ENCODE measurements at regions not wholly inside any gene's neighbourhood (a gene's known extent, or its start where the extent isn't known, plus 50 kb on each side); places are given as distances from the start of the nearest gene placed in this dataset.
"Not testable (repeated sequence)": the region's sequence is repeated elsewhere in the genome, so short reads cannot be mapped to it uniquely, and the experiment has no call there.

DNA sequence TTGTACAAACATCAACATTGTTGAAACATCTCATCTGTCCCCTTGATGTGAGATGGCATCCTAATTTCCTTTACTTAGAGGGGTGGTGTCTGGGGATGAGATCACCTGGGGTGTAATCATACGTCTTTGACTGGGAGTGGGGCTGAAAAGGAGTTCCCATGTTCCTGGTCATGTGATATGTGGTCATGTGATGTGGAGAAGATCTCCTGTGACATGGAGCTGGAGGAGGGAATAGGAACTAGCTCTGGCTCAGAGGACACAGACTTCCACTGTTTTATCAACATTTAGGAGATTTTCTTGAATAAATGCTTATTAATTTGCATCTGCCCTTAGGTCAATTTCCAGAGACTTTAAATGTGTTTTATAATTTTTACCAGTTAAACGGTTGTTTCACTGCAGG lies 868.6 kb upstream of the TPTE start:
- ATAC-seq (ENCODE audit: low read depth); H3K4me1 Mint-ChIP-seq; intact Hi-C loops (cut with micrococcal nuclease); H3K4me3 Mint-ChIP-seq; DNase-seq; H3K27me3 Mint-ChIP-seq; POLR2A ChIA-PET; H3K27ac Mint-ChIP-seq; H3K36me3 Mint-ChIP-seq (ENCODE audit: low read depth); CTCF ChIA-PET: not testable (repeated sequence)
- peaks cover 20% of the 10 kb centered on the region for H3K9me3 Mint-ChIP-seq

DNA sequence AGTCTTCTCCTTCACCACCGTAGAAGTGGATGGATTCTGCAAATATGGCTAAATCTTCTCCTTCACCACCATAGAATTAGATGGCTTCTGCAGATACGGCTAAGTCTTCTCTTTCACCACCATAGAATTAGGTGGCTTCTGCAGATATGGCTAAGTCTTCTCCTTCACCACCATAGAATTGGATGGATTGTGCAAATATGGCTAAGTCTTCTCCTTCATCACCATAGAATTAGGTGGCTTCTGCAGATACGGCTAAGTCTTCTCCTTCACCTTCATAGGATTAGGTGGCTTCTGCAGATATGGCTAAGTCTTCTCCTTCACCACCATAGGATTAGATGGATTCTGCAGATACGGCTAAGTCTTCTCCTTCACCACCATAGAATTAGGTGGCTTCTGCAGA lies 866.2 kb upstream of the TPTE start:
- H3K27ac Mint-ChIP-seq, result not testable (repeated sequence)

DNA sequence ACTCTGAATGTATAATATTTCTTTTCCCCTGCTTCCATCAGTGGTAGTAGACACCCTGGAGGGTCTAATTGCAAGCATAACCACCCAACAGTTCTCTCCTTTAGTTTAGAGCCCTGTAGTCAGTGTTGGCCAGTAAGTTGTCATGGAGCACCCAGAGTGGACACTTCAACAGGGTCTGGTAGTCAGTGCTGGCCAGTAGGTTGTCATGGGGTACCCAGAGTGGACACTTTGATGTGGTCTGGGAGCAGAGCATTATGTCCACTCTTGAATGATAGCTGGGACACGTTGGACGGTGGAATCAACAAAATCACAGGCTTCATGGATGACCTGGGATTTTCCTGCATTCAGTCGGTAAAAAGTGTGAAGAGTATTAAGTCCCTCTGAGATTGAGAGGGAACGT lies 864.9 kb upstream of the TPTE start:
- H3K36me3 Mint-ChIP-seq (ENCODE audit: low read depth); H3K4me1 Mint-ChIP-seq; H3K27ac Mint-ChIP-seq; CTCF ChIA-PET; H3K27me3 Mint-ChIP-seq; H3K4me3 Mint-ChIP-seq; H3K9me3 Mint-ChIP-seq; intact Hi-C loops (cut with micrococcal nuclease); ATAC-seq (ENCODE audit: low read depth); POLR2A ChIA-PET; DNase-seq: not testable (repeated sequence)

More for the DNA sequence above, 866.2 kb upstream of the TPTE start:
- CTCF ChIA-PET; H3K36me3 Mint-ChIP-seq (ENCODE audit: low read depth); ATAC-seq (ENCODE audit: low read depth); H3K4me1 Mint-ChIP-seq; H3K4me3 Mint-ChIP-seq; DNase-seq; H3K27me3 Mint-ChIP-seq; POLR2A ChIA-PET; intact Hi-C loops (cut with micrococcal nuclease): not testable (repeated sequence)
- peaks cover 11% of the 10 kb centered on the region for H3K9me3 Mint-ChIP-seq

DNA sequence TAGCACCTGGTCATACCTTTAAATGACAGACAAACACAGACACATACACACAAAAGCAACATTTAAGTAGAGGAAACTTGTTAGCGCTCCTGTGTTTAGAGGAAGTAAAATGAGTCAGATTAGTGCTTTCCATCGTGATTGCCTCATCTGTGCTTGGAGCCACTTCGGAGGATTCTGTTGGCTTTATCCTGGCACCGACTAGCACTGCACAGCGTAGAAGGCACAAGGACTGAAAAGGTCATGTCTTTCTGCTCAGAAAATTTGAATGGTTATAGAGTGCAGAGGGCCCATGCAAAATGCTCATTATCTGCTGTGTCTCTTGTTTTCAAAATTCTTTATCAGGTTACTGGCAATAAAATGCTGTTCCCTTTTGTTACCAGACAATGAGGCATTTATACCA lies 863.6 kb upstream of the TPTE start:
- intact Hi-C loops (cut with micrococcal nuclease); H3K4me3 Mint-ChIP-seq; ATAC-seq (ENCODE audit: low read depth); H3K9me3 Mint-ChIP-seq; CTCF ChIA-PET; H3K27ac Mint-ChIP-seq; H3K27me3 Mint-ChIP-seq; H3K36me3 Mint-ChIP-seq (ENCODE audit: low read depth); H3K4me1 Mint-ChIP-seq; DNase-seq; POLR2A ChIA-PET: not testable (repeated sequence)

DNA sequence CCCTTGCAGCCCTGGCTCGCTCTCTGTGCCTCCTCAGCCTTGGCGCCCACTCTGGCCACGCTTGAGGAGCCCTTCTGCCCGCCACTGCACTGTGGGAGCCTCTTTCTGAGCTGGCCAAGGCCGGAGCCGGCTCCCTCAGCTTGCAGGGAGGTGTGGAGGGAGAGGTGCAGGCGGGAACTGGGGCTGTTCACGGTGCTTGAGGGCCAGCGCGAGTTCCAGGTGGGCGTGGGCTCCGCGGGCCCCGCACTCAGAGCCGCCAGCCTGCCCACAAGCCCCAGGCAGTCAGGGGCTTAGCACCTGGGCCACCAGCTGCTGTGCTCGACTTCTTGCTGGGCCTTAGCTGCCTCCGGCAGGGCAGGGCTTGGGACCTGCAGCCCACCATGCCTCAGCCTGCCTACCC lies 861.5 kb upstream of the TPTE start:
- H3K27me3 Mint-ChIP-seq; H3K4me1 Mint-ChIP-seq; CTCF ChIA-PET; POLR2A ChIA-PET; H3K9me3 Mint-ChIP-seq; DNase-seq; H3K36me3 Mint-ChIP-seq (ENCODE audit: low read depth); H3K4me3 Mint-ChIP-seq; H3K27ac Mint-ChIP-seq; ATAC-seq (ENCODE audit: low read depth); intact Hi-C loops (cut with micrococcal nuclease): not testable (repeated sequence)

DNA sequence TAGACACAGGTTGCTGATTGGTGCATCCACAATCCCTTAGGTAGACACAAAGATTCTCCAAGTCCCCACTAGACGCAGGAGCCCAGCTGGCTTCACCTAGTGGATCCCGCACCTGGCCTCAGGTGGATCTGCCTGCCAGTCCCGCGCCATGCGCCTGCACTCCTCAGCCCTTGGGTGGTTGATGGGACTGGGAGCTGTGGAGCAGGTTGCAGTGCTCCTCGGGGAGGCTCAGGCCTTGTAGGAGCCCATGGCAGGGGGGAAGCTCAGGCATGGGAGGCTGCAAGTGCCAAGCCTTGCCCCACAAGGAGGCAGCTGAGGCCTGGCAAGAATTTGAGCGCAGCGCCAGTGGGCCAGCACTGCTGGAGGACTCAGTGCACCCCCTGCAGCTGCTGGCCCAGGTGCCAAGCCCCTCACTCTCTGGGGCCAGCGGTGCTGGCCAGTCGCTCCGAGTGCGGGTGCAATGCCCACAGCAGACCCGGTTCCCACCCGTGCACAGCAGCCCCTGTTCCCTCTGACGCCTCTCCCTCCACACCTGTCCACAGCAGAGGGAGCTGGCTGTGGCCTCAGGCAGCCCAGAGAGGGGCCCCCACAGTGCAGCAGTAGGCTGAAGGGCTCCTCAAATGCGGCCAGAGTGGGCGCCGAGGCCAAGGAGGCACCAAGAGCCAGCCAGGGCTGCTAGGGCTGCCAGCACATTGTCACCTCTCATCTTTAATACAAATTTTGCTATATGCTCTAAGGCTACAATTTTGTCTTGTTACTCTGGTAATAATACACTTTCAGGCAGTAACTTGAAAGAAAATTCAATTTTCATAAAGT lies 857.3 kb upstream of the TPTE start:
- H3K9me3 Mint-ChIP-seq; CTCF ChIA-PET; H3K27me3 Mint-ChIP-seq; H3K36me3 Mint-ChIP-seq (ENCODE audit: low read depth); ATAC-seq (ENCODE audit: low read depth); H3K4me3 Mint-ChIP-seq; H3K4me1 Mint-ChIP-seq; POLR2A ChIA-PET; intact Hi-C loops (cut with micrococcal nuclease); H3K27ac Mint-ChIP-seq; DNase-seq: not testable (repeated sequence)

DNA sequence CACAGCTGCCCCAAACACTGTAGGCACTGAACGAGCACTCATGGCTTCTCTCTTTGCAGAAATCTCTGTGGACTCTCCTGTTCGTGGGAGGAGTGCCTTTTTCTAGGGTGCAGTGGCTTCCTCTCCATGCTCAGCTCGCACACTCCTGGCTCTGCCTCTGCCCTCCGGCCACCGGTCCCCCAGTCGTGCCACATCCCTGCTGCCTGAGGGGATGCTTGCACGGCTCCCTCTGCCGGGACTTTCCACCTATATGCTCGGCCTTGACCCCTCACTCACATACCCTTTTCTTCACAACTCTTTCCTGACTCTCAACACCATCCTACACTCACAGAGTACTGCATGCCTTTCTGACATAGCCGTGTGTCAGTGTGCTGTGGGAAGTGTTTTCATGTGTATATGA lies 845.6 kb upstream of the TPTE start:
- CTCF ChIA-PET; H3K27ac Mint-ChIP-seq; H3K4me3 Mint-ChIP-seq; H3K27me3 Mint-ChIP-seq; DNase-seq; POLR2A ChIA-PET; intact Hi-C loops (cut with micrococcal nuclease); H3K36me3 Mint-ChIP-seq (ENCODE audit: low read depth); ATAC-seq (ENCODE audit: low read depth); H3K9me3 Mint-ChIP-seq; H3K4me1 Mint-ChIP-seq: not testable (repeated sequence)

DNA sequence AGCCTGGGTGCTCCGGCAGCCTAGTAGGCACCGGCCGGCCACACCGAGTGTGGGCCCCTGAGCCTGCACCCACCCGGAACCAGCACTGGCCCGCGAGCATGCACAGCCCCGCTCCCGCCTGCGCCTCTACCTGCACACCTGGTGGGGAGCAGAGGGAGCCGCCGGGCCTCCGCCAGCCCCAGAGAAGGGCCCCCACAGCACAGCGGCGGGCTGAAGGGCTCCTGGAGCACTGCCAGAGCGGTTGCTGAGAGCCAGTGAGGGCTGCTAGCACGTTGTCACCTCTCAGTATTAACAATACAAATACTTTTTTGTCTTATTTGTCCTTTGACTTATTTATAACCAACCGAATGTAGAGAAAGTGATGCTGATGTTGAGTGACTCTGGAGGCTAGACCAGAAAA lies 842.4 kb upstream of the TPTE start:
- CTCF ChIA-PET; intact Hi-C loops (cut with micrococcal nuclease); ATAC-seq (ENCODE audit: low read depth); H3K4me3 Mint-ChIP-seq; POLR2A ChIA-PET; DNase-seq; H3K36me3 Mint-ChIP-seq (ENCODE audit: low read depth); H3K27me3 Mint-ChIP-seq; H3K9me3 Mint-ChIP-seq; H3K27ac Mint-ChIP-seq; H3K4me1 Mint-ChIP-seq: not testable (repeated sequence)

DNA sequence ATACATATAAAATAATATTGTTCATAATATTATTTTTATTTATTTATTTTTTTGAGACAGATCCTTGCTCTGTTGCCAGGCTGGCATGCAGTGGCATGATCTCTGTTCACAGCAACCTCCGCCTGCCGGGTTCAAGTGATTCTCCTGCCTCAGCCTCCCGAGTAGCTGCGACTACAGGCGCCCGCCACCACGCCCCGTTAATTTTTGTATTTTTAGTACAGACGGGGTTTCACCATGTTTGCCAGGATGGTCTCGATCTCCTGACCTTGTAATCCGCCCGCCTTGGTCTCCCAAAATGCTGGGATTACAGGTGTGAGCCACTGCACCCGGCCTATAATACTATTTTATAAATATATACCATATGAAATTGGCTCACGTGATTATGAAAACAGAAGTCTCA lies 832.4 kb upstream of the TPTE start:
- H3K27ac Mint-ChIP-seq; ATAC-seq (ENCODE audit: low read depth); H3K4me3 Mint-ChIP-seq; DNase-seq; CTCF ChIA-PET; H3K27me3 Mint-ChIP-seq; intact Hi-C loops (cut with micrococcal nuclease); H3K4me1 Mint-ChIP-seq; H3K9me3 Mint-ChIP-seq; POLR2A ChIA-PET; H3K36me3 Mint-ChIP-seq (ENCODE audit: low read depth): not testable (repeated sequence)

DNA sequence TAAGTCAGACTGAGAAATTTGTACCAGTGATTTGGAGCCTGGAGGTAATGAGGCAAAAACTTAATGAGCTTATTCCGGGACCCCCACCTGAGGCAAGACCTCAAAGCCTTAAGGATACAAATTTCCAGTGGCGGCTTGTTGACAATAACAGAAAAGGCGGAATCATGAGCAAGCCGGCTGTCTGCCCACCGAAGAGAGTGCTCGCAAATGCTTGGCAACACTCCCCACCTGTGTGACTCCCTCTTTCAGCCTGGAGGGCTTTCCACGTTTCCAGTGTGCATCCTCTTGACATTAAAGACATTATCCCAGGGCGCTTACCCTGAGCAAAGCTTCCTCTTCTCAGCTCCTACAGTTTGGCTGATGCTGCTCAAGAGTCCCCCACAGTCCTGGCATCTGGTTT lies 830.4 kb upstream of the TPTE start:
- ATAC-seq (ENCODE audit: low read depth); H3K9me3 Mint-ChIP-seq; H3K4me1 Mint-ChIP-seq; intact Hi-C loops (cut with micrococcal nuclease); POLR2A ChIA-PET; H3K27ac Mint-ChIP-seq; CTCF ChIA-PET; H3K4me3 Mint-ChIP-seq; H3K36me3 Mint-ChIP-seq (ENCODE audit: low read depth); DNase-seq; H3K27me3 Mint-ChIP-seq: not testable (repeated sequence)

DNA sequence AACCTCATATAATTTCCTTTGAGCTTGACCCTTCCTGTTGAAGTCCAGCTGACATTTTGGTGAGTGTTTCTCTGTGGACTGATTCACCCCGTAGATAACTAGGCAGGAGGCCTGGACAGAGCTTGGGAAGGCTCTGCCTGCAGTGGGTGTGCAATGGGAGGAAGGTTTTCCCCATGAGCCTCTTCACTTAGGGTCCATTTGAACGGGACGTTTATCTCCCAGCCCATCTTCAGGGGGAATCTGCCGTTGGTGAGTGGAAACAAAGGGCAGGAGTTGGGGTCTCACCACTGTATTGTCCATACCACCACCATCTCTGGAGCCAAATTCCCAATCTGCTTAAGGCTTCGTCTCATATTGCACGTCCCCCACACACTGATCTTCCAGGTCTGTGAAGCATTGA lies 825.6 kb upstream of the TPTE start:
- H3K27me3 Mint-ChIP-seq; H3K27ac Mint-ChIP-seq; intact Hi-C loops (cut with micrococcal nuclease); H3K36me3 Mint-ChIP-seq (ENCODE audit: low read depth); H3K4me1 Mint-ChIP-seq; H3K9me3 Mint-ChIP-seq; POLR2A ChIA-PET; CTCF ChIA-PET; H3K4me3 Mint-ChIP-seq; ATAC-seq (ENCODE audit: low read depth); DNase-seq: not testable (repeated sequence)

DNA sequence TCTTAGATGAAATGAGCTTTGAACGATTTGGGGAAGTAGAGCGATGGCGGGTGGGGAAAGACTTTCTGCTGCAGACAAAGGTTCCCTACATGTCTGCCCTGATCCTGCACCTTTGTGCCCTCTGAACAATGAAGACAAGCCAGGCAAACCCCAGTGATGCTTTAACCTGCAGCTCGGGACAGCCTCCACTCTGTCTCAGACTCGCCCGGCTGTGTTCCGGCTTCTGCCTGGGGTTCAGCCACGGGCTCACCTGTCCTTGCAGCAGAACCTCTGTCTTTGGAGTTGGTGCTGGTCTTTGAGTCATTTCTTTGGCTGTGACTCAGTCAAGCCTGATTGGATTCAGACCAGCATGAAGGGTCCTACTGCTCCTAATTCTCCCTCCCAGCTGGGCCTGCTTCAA lies 823.6 kb upstream of the TPTE start:
- H3K9me3 Mint-ChIP-seq; H3K27ac Mint-ChIP-seq; intact Hi-C loops (cut with micrococcal nuclease); H3K4me3 Mint-ChIP-seq; H3K4me1 Mint-ChIP-seq; POLR2A ChIA-PET; ATAC-seq (ENCODE audit: low read depth); DNase-seq; H3K36me3 Mint-ChIP-seq (ENCODE audit: low read depth); H3K27me3 Mint-ChIP-seq; CTCF ChIA-PET: not testable (repeated sequence)

DNA sequence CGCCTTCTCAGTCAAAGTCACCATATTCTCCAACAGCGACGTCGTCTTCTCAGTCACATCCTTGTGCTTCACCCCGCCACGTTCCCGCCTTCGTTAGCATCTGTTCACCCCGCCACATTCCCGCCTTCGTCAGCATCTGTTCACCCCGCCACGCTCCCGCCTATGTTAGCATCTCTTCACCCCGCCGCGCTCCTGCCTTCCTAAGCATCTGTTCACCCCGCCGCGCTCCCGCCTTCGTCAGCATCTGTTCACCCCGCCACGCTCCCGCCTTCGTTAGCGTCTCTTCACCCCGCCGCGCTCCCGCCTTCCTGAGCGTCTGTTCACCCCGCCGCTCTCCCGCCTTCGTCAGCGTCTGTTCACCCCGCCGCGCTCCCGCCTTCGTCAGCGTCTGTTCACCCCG lies 816.4 kb upstream of the TPTE start:
- CTCF ChIA-PET; DNase-seq; H3K9me3 Mint-ChIP-seq; intact Hi-C loops (cut with micrococcal nuclease); H3K27ac Mint-ChIP-seq; H3K36me3 Mint-ChIP-seq (ENCODE audit: low read depth); H3K27me3 Mint-ChIP-seq; H3K4me1 Mint-ChIP-seq; POLR2A ChIA-PET; H3K4me3 Mint-ChIP-seq; ATAC-seq (ENCODE audit: low read depth): not testable (repeated sequence)
